K562 (cell line): ENCODE measurements at regions not wholly inside any gene's neighbourhood (a gene's known extent, or its start where the extent isn't known, plus 50 kb on each side); places are given as distances from the start of the nearest gene placed in this dataset.

Source experiments
- ATAC-seq: fragments of 200-7000 bp; cut with Tn5 transposase; 3 replicates; pipeline ENCODE4 v1.9.1; 2020; ENCODE audit warnings: moderate library complexity
- BruUV-seq: library from RNA; stranded (reverse); fragments of 400-500 nt; replicated peaks from 2 replicates; lab custom pipeline; 2021; lab: Mats Ljungman, UMichigan
- CTCF ChIA-PET: fragments of 300-600 bp; formaldehyde crosslinking; extraction: SDS; loops from one replicate; lab custom pipeline; 2021; ENCODE audit warnings: low intra/inter-chr PET ratio; lab: Yijun Ruan, JAX
- POLR2A ChIA-PET: fragments of 300-600, 350-650 bp; sonication (Branson Sonifier 250); formaldehyde crosslinking; extraction: SDS; loops from one replicate; lab custom pipeline; 2021; ENCODE audit warnings: antibody characterized with exemption, inconsistent platforms; lab: Yijun Ruan, JAX
- DNase-seq, 4 experiments: peaks; one replicate each; pipeline versions ENCODE4 v3.0.0 to v3.0.0-alpha.2; 2011 to 2018; ENCODE audit warnings: low spot score in 3 of 4, mixed read lengths in 3 of 4; ENCODE audit errors: extremely low read depth in 1 of 4
- FAIRE-seq: peaks from 2 replicates; lab custom pipeline; 2011; peaks lifted over from hg19 to GRCh38; lab: Jason Lieb, UNC
- H2AFZ ChIP-seq: 2 replicates; pipeline ENCODE4 v1.6.0; 2011; ENCODE audit warnings: low read depth, low read length, control low read depth, inconsistent platforms
- H3K27ac ChIP-seq: fragments of 200-600 bp; 3 replicates; pipeline ENCODE4 v1.8.0; 2011; ENCODE audit warnings: low read depth, mild to moderate bottlenecking, control low read depth, inconsistent platforms, low read length, moderate library complexity, mixed read lengths; ENCODE audit errors: extremely low read depth
- H3K27me3 ChIP-seq, 2 experiments: fragments of 300-600 bp in 1 of 2; 2 replicates in 1 of 2; 3 replicates in 1 of 2; pipeline versions ENCODE4 v1.6.0 to v1.8.0; 2011; ENCODE audit warnings: inconsistent platforms in 2 of 2, low read length in 2 of 2, mild to moderate bottlenecking in 1 of 2, mixed read lengths in 1 of 2, moderate library complexity in 1 of 2; ENCODE audit not compliant: control insufficient read depth in 2 of 2, insufficient read depth in 2 of 2
- H3K36me3 ChIP-seq: fragments of 300-600 bp; 3 replicates; pipeline ENCODE4 v1.8.0; 2011; ENCODE audit warnings: mild to moderate bottlenecking, low read length, inconsistent platforms; ENCODE audit not compliant: control insufficient read depth, insufficient read depth
- H3K4me1 ChIP-seq, 2 experiments: fragments of 200-600 bp in 1 of 2; replicated peaks in 1 of 2; 2 replicates in 1 of 2; 3 replicates in 1 of 2; pipeline versions ENCODE4 v1.5.1 to v1.8.0; 2011; ENCODE audit warnings: inconsistent platforms in 2 of 2, low read length in 2 of 2, mild to moderate bottlenecking in 1 of 2, mixed read lengths in 1 of 2, moderate library complexity in 1 of 2; ENCODE audit not compliant: control insufficient read depth in 2 of 2, insufficient read depth in 2 of 2
- H3K4me2 ChIP-seq: 2 replicates; pipeline ENCODE4 v1.6.1; 2011; ENCODE audit warnings: low read length, control low read depth, inconsistent platforms, mixed read lengths; ENCODE audit not compliant: insufficient read depth
- H3K4me3 ChIP-seq: fragments of 200-600 bp; sonication (generic), shearing (Covaris generic); 2 replicates; pipeline ENCODE4 v1.5.1; 2016; ENCODE audit warnings: control low read depth, inconsistent platforms
- H3K79me2 ChIP-seq: fragments of 200-600 bp; 3 replicates; pipeline ENCODE4 v1.8.0; 2011; ENCODE audit warnings: low read length, inconsistent platforms; ENCODE audit not compliant: control insufficient read depth, insufficient read depth
- H3K9ac ChIP-seq, 2 experiments: 2 replicates each; pipeline versions ENCODE4 v1.6.0 to v1.6.1; 2011; ENCODE audit warnings: low read depth in 2 of 2, low read length in 2 of 2, control low read depth in 1 of 2, inconsistent platforms in 1 of 2, mild to moderate bottlenecking in 1 of 2, mixed read lengths in 1 of 2; ENCODE audit not compliant: insufficient read depth in 1 of 2
- H3K9me1 ChIP-seq: one replicate; pipeline ENCODE4 v1.6.0; 2011; ENCODE audit warnings: inconsistent platforms, mild to moderate bottlenecking, low read length, moderate library complexity; ENCODE audit not compliant: control insufficient read depth, insufficient read depth
- H3K9me3 ChIP-seq: replicated peaks from 2 replicates; pipeline ENCODE4 v1.5.1; 2011; ENCODE audit warnings: low read depth, low read length, inconsistent platforms; ENCODE audit not compliant: control insufficient read depth, insufficient read depth
- H4K20me1 ChIP-seq: replicated peaks from 2 replicates; pipeline ENCODE4 v1.6.1; 2011; ENCODE audit warnings: low read length, inconsistent platforms, mixed read lengths; ENCODE audit not compliant: control insufficient read depth, insufficient read depth
- HDAC3 ChIP-seq: fragments of 450-650 bp; IDR thresholded peaks from 2 replicates; pipeline ENCODE4 v1.6.1; 2018; ENCODE audit warnings: borderline replicate concordance, mild to moderate bottlenecking, moderate library complexity; ENCODE audit not compliant: partially characterized antibody
- HDAC6 ChIP-seq: IDR thresholded peaks from 2 replicates; pipeline ENCODE4 v1.6.1; 2012; ENCODE audit warnings: low read depth, mild to moderate bottlenecking, control low read depth, inconsistent platforms, low read length, moderate library complexity
- JUNB ChIP-seq: fragments of 450-650 bp; formaldehyde crosslinking; conservative IDR thresholded peaks from 2 replicates; pipeline ENCODE4 v1.4.0; 2020; ENCODE audit warnings: mild to moderate bottlenecking
- PRDM10 ChIP-seq: fragments of 450-650 bp; IDR thresholded peaks from 2 replicates; pipeline ENCODE4 v1.6.1; 2018; ENCODE audit not compliant: partially characterized antibody
- TCF7L2 ChIP-seq: fragments of 150-350 bp; IDR thresholded peaks from 2 replicates; pipeline ENCODE4 v1.6.1; 2016; ENCODE audit warnings: low read depth, mild to moderate bottlenecking, low read length, moderate library complexity
- U2AF1 ChIP-seq: fragments of 200-400 bp; formaldehyde crosslinking; optimal IDR thresholded peaks from 2 replicates; pipeline ENCODE3; 2017; ENCODE audit warnings: mild to moderate bottlenecking, low read depth, low read length, moderate library complexity
- ZBTB34 ChIP-seq: fragments of 250-450 bp; sonication (Bioruptor Pico); IDR thresholded peaks from 2 replicates; pipeline ENCODE4 v1.8.0; 2021; ENCODE audit warnings: mild to moderate bottlenecking, moderate library complexity
- ZKSCAN1 ChIP-seq: fragments of 150-350 bp; IDR thresholded peaks from 2 replicates; pipeline ENCODE4 v1.6.1; 2016; ENCODE audit warnings: low read depth, low read length
- ZNF217 ChIP-seq: sonication (generic); formaldehyde crosslinking; IDR thresholded peaks from 2 replicates; pipeline ENCODE4 v1.8.0; 2022; ENCODE audit warnings: mild to moderate bottlenecking, missing genetic modification reagents
- ZNF232 ChIP-seq: sonication (generic); formaldehyde crosslinking; IDR thresholded peaks from 2 replicates; pipeline ENCODE4 v1.8.0; 2022; ENCODE audit warnings: mild to moderate bottlenecking, missing genetic modification reagents
- ZNF584 ChIP-seq: fragments of 200-800 bp; sonication (Bioruptor generic); IDR thresholded peaks from 2 replicates; pipeline ENCODE4 v1.6.1; 2016; ENCODE audit warnings: low read depth, mild to moderate bottlenecking, missing genetic modification characterization, missing compliant biosample characterization
- WGBS: fragments of 100-300 bp; shearing (Covaris generic); methylation state at CpG from one replicate; pipeline ENCODE4 v1.1.6; 2016; ENCODE audit warnings: low coverage, mixed read lengths; ENCODE audit not compliant: insufficient coverage; ENCODE audit errors: missing lambda C conversion rate; 5-methylcytosine and 5-hydroxymethylcytosine counted together
- in situ Hi-C: fragments of 300-500 bp; cut with MboI; formaldehyde crosslinking; loops from 4 replicates; pipeline ENCODE4 v1.15.0; 2018; ENCODE audit warnings: inconsistent platforms, mixed read lengths
- intact Hi-C: fragments of 100-400 bp; cut with micrococcal nuclease; formaldehyde crosslinking; loops from 2 replicates; pipeline ENCODE4 v1.14.2; 2022

- no peak for DNase-seq
- no peak overlapping the region for H3K4me2 ChIP-seq
- CTCF ChIA-PET: no interaction called here
- no peak for ATAC-seq
- no peaks in the 10 kb centered on the region for H3K4me1 ChIP-seq
- no peaks in the 10 kb centered on the region for H4K20me1 ChIP-seq
- no peaks in the 10 kb centered on the region for H3K79me2 ChIP-seq
- H3K27me3 ChIP-seq: peaks cover 0 to 3% of the 10 kb centered on the region in 2 experiments; a peak in 1 of 5 replicates
- POLR2A ChIA-PET: no interaction called here
- intact Hi-C loops: no loop called here
- 2% methylated on average over 6 of the region's 6 CpGs for WGBS
- in situ Hi-C loops: no loop called here
- no peaks in the 10 kb centered on the region for H3K9me1 ChIP-seq
- FAIRE-seq: no peak
- TF ChIP-seq JUNB (CRISPR knock-in tag) (no peak), ZKSCAN1 (no peak), TCF7L2 (no peak)
- H3K9me3 ChIP-seq: no peaks in the 10 kb centered on the region
- H3K4me3 ChIP-seq: no peak overlapping the region
- no peak overlapping the region for H2AFZ ChIP-seq
- no peak overlapping the region for H3K9ac ChIP-seq
- H3K27ac ChIP-seq: no peak overlapping the region
- H3K36me3 ChIP-seq: no peaks in the 10 kb centered on the region
- BruUV-seq: no TSS peak
Observed at GRCh38 chr11:115608976-115609375, 104.8 kb upstream of the CADM1 start.

- BruUV-seq: no TSS peak
- Histone ChIP-seq H3K4me3 (no peak overlapping the region), H3K27ac (no peak overlapping the region), H3K79me2 (no peaks in the 10 kb centered on the region), H3K9me1 (no peaks in the 10 kb centered on the region), H2AFZ (no peak overlapping the region), H3K4me2 (no peak overlapping the region), H4K20me1 (no peaks in the 10 kb centered on the region), H3K9me3 (no peaks in the 10 kb centered on the region), H3K27me3 (peaks cover 0 to 3% of the 10 kb centered on the region in 2 experiments; a peak in 1 of 5 replicates), H3K36me3 (no peaks in the 10 kb centered on the region), H3K9ac (no peak overlapping the region), H3K4me1 (no peaks in the 10 kb centered on the region)
- DNase-seq: no peak
- 0% methylated on average over 13 of the region's 13 CpGs for WGBS
- intact Hi-C loops (no loop called here), in situ Hi-C loops (no loop called here)
- no peak for FAIRE-seq
- POLR2A ChIA-PET: interaction anchor here (0.5 kb wide), 1 partner anchor 210 kb away, joined by 4 read pairs; no protein-coding TSS in a partner anchor
- no peak for ATAC-seq
- CTCF ChIA-PET: no interaction called here
- TF ChIP-seq ZBTB34 (CRISPR knock-in tag) (no peak), ZNF584 (CRISPR knock-in tag) (no peak), PRDM10 (no peak), ZNF232 (CRISPR knock-in tag) (no peak), U2AF1 (no peak), HDAC6 (no peak), HDAC3 (no peak), ZNF217 (CRISPR knock-in tag) (no peak)
Observed at GRCh38 chr11:115607621-115608221, 103.5 kb upstream of the CADM1 start.
